ENCODE measurements at regions not wholly inside any gene's neighbourhood (a gene's known extent, or its start where the extent isn't known, plus 50 kb on each side); places are given as distances from the start of the nearest gene placed in this dataset.

DNA sequence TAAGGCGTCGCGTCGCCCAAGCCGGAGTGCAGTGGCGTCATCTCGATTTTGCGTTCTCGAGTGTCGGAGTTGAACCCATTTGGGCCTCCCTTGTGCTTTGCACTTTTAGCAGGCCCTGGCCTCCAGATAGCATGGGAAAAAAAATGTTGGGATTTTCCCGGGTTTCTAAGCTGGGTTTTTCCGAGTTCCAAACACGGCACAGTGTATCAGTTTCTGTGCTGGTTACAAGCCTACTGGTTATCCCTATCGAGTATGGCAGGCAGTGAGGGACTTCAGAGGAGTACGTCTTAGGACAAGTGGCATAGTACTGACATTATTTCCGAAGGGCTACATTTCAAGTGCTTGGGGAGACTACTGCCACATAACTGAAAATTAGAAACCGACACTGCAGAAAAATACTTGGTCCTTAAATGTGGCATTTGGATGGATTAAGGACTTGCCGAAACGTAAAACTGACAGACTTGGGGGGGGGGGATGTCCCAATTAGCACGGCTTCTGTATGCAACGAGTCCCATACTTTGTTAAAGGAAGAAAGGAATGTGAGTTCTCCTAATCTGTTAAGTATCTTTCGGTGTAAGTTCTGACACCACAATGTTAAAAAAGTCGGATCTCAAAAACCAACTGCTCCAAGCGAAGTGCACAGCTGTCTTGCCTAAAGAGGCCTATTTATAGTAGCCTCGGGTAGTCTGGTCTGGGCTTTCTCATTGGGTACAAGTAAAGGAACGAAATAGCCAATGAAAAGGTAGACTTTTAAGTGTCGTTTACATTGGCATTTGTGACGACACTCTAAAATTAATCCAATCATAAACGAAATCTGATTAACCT lies 70.2 kb downstream of the HFE start:
- peaks cover 16% of the 10 kb centered on the region for H3K36me3 ChIP-seq
- no peaks in the 10 kb centered on the region for H3K9me3 ChIP-seq (ENCODE audit: severe bottlenecking)
- peak overlapping the region; percentile 98 for H3K4me3 ChIP-seq (ENCODE audit: low read depth, low read length)
- no peaks in the 10 kb centered on the region for H3K27me3 ChIP-seq (ENCODE audit: insufficient read depth, low read depth, severe bottlenecking)
- H3K27ac ChIP-seq: peak overlapping the region; percentile 93
- TF ChIP-seq, protein P1, sequence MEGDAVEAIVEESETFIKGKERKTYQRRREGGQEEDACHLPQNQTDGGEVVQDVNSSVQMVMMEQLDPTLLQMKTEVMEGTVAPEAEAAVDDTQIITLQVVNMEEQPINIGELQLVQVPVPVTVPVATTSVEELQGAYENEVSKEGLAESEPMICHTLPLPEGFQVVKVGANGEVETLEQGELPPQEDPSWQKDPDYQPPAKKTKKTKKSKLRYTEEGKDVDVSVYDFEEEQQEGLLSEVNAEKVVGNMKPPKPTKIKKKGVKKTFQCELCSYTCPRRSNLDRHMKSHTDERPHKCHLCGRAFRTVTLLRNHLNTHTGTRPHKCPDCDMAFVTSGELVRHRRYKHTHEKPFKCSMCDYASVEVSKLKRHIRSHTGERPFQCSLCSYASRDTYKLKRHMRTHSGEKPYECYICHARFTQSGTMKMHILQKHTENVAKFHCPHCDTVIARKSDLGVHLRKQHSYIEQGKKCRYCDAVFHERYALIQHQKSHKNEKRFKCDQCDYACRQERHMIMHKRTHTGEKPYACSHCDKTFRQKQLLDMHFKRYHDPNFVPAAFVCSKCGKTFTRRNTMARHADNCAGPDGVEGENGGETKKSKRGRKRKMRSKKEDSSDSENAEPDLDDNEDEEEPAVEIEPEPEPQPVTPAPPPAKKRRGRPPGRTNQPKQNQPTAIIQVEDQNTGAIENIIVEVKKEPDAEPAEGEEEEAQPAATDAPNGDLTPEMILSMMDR (IDR thresholded peaks at IDR 0.05; ENCODE audit: low read depth, low read length): no peak
- DNase-seq: peak; percentile 89

DNA sequence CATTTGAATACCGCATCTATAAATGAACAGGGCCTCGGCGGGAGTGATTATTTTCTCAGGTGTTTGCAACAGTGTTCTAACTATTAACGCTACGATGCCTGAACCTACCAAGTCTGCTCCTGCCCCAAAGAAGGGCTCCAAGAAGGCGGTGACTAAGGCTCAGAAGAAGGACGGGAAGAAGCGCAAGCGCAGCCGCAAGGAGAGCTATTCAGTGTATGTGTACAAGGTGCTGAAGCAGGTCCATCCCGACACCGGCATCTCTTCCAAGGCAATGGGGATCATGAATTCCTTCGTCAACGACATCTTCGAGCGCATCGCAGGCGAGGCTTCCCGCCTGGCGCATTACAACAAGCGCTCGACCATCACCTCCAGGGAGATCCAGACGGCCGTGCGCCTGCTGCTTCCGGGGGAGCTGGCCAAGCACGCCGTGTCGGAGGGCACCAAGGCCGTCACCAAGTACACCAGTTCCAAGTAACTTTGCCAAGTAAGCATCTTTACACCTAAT lies 70.9 kb downstream of the HFE start:
- TF ChIP-seq, protein P1 (IDR thresholded peaks at IDR 0.05; ENCODE audit: low read depth, low read length): 0 out of 2 replicates have a peak, but pooled peaks have one; percentile 2
- no peaks in the 10 kb centered on the region for H3K27me3 ChIP-seq (ENCODE audit: insufficient read depth, low read depth, severe bottlenecking)
- peak; percentile 94 for DNase-seq
- H3K9me3 ChIP-seq (ENCODE audit: severe bottlenecking): no peaks in the 10 kb centered on the region
- H3K27ac ChIP-seq: peak overlapping the region; percentile 54
- H3K36me3 ChIP-seq: peaks cover 16% of the 10 kb centered on the region
- H3K4me3 ChIP-seq (ENCODE audit: low read depth, low read length): peak overlapping the region; percentile 98

DNA sequence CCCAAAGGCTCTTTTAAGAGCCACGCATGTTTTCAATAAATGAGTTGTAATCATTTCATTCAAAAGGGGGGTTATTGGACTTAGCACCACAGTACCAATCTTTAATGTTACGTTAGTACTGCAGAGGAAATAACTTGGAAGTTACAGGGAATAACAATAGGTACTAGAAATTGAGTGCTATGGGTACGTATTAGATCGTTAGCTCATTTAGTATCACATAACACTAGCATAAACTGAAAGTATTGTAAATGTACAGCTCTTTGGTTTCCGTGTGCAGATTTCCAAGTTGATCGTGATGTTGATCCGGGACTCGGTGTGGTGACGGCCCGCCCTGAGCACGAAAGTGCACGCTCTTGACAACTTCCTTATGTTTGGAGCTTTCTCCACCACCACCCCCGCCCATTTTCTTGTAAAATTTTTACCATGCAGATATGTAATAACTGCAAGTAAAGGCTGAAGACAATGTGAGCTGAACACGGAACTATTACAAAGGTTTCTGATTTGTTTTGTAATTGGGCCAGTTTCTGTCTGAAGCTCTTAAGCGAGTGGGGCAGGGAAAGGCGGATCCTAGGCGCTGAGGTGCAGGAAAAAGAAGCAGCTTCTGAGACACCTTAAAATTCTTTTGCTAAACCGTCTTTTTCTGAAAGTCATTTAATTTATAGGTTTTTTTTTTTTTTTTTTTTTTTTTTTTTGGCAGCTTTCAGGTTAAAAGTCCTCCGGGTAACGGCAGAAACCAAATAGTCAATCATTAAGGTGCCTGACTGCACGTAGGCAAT lies 71.5 kb downstream of the HFE start:
- H3K9me3 ChIP-seq (ENCODE audit: severe bottlenecking): no peaks in the 10 kb centered on the region
- H3K36me3 ChIP-seq: peaks cover 21% of the 10 kb centered on the region
- peak overlapping the region; percentile 98 for H3K4me3 ChIP-seq (ENCODE audit: low read depth, low read length)
- TF ChIP-seq, protein P1 (IDR thresholded peaks at IDR 0.05; ENCODE audit: low read depth, low read length): no peak
- peak overlapping the region; percentile 54 for H3K27ac ChIP-seq
- peak; percentile 65 for DNase-seq
- no peaks in the 10 kb centered on the region for H3K27me3 ChIP-seq (ENCODE audit: insufficient read depth, low read depth, severe bottlenecking)

DNA sequence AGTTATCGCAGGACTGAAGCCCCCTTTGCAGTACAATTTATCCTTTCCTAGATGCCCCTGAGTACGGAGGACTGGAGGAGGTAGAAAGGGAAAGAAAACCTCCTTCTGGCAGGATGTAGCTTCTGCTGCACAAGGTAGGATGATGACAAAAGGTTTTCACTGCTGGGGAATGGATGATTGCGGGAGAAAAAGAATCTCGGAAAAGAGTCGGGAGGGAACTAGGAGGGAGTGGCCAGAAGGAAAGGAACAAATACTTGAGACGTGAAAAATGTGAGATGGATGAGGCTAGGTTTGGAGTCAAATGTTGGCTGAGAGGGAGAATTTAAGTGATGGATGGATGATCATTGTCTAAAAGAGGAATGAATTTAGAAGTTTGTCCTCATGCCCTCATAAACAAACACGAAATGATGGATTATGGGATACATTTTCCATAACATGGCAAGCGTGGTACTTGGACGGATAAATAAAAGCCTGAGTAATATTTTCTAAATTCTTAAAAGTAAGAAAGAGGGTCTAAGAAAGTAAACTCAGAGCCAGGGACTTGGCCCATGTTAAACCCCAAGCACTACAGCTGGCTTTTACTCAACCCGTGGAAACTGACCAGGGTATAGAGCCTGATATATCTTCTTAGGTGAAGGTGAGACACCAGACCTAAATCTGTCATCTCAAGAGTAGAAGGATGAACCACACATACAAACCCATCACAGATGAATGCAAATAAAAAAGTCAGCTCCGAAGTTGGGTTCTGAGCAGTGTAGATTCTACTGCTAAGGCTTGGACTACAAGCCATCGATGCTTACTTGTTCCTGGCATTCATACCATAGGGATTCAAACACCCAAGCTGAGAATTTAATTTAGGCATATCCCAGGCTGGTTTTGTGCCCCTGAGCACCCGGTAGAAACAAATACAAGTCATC lies 72.4 kb downstream of the HFE start:
- TF ChIP-seq, protein P1 (IDR thresholded peaks at IDR 0.05; ENCODE audit: low read depth, low read length): no peak
- peak overlapping the region; percentile 98 for H3K4me3 ChIP-seq (ENCODE audit: low read depth, low read length)
- peak overlapping the region; percentile 54 for H3K27ac ChIP-seq
- H3K27me3 ChIP-seq (ENCODE audit: insufficient read depth, low read depth, severe bottlenecking): no peaks in the 10 kb centered on the region
- H3K9me3 ChIP-seq (ENCODE audit: severe bottlenecking): no peaks in the 10 kb centered on the region
- peaks cover 26% of the 10 kb centered on the region for H3K36me3 ChIP-seq
- no peak for DNase-seq

DNA sequence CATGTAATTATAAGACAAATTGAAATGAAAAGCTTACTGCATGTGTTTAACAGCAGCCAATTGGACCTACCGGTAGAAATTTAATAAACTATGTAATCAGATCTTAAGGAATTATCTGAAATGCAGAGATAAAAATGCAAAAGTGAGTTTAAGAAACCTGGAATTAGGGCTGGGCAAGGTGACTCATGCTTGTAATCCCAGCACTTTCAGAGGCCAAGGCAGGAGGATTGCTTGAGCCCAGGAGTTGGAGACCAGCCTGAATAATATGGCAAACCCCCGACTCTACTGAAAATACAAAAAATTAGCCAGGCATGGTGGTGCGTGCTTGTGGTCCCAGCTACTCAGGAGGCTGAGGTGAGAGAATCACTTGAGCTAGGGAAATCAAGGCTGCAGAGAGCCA lies 74.1 kb downstream of the HFE start:
- H3K4me3 ChIP-seq (ENCODE audit: low read depth, low read length): no peak overlapping the region
- no peak overlapping the region for H3K27ac ChIP-seq
- TF ChIP-seq, protein P1 (IDR thresholded peaks at IDR 0.05; ENCODE audit: low read depth, low read length): no peak
- no peaks in the 10 kb centered on the region for H3K9me3 ChIP-seq (ENCODE audit: severe bottlenecking)
- H3K36me3 ChIP-seq: peaks cover 27% of the 10 kb centered on the region
- H3K27me3 ChIP-seq (ENCODE audit: insufficient read depth, low read depth, severe bottlenecking): no peaks in the 10 kb centered on the region
- DNase-seq: no peak

Data from WERI-Rb-1 (cell line).